HEK293 (cell line): ENCODE measurements at regions not wholly inside any gene's neighbourhood (a gene's known extent, or its start where the extent isn't known, plus 50 kb on each side); places are given as distances from the start of the nearest gene placed in this dataset.
"Not testable (repeated sequence)": the region's sequence is repeated elsewhere in the genome, so short reads cannot be mapped to it uniquely, and the experiment has no call there.

Experiments used
- BCL11B ChIP-seq: fragments of 450-650 bp; formaldehyde crosslinking; IDR thresholded peaks from 2 replicates; pipeline ENCODE4 v1.5.1; 2016; ENCODE audit warnings: low read depth, missing biosample characterization, missing genetic modification characterization
- HOXD13 ChIP-seq: sonication (generic); formaldehyde crosslinking; IDR thresholded peaks from 2 replicates; pipeline ENCODE4 v1.8.0; 2022; ENCODE audit warnings: missing genetic modification reagents, borderline replicate concordance
- PATZ1 ChIP-seq: fragments of 450-650 bp; formaldehyde crosslinking; IDR thresholded peaks from 2 replicates; pipeline ENCODE4 v1.5.1; 2016; ENCODE audit warnings: missing biosample characterization, missing genetic modification characterization
- TSHZ1 ChIP-seq: fragments of 450-650 bp; formaldehyde crosslinking; IDR thresholded peaks from 2 replicates; pipeline ENCODE4 v1.5.1; 2016; ENCODE audit warnings: missing biosample characterization, missing genetic modification characterization, borderline replicate concordance
- ZIC2 ChIP-seq: fragments of 450-650 bp; formaldehyde crosslinking; IDR thresholded peaks from 2 replicates; pipeline ENCODE4 v1.5.1; 2016; ENCODE audit warnings: missing biosample characterization, missing genetic modification characterization
- ZNF121 ChIP-seq: fragments of 450-650 bp; formaldehyde crosslinking; IDR thresholded peaks from 2 replicates; pipeline ENCODE4 v1.5.1; 2016; ENCODE audit warnings: missing biosample characterization, missing genetic modification characterization
- ZNF175 ChIP-seq: fragments of 450-650 bp; formaldehyde crosslinking; IDR thresholded peaks from 2 replicates; pipeline ENCODE4 v1.5.1; 2016; ENCODE audit warnings: missing biosample characterization, missing genetic modification characterization
- ZNF24 ChIP-seq: fragments of 450-650 bp; formaldehyde crosslinking; IDR thresholded peaks from 2 replicates; pipeline ENCODE4 v1.5.1; 2016; ENCODE audit warnings: missing biosample characterization, missing genetic modification characterization
- ZNF501 ChIP-seq: fragments of 450-650 bp; formaldehyde crosslinking; IDR thresholded peaks from 2 replicates; pipeline ENCODE4 v1.5.1; 2016; ENCODE audit warnings: missing biosample characterization, missing genetic modification characterization
- ZNF561 ChIP-seq: fragments of 450-650 bp; IDR thresholded peaks from 2 replicates; pipeline ENCODE4 v1.5.1; 2018; ENCODE audit warnings: missing biosample characterization, missing genetic modification characterization, borderline replicate concordance
- ZNF660 ChIP-seq: fragments of 450-650 bp; IDR thresholded peaks from 2 replicates; pipeline ENCODE4 v1.5.1; 2018; ENCODE audit warnings: missing biosample characterization, mild to moderate bottlenecking, missing genetic modification characterization
- ZNF701 ChIP-seq: fragments of 450-650 bp; formaldehyde crosslinking; IDR thresholded peaks from 2 replicates; pipeline ENCODE4 v1.5.1; 2016; ENCODE audit warnings: missing biosample characterization, missing genetic modification characterization
- TF ChIP-seq, protein P1 (sequence below): fragments of 450-650 bp; formaldehyde crosslinking; IDR thresholded peaks from 2 replicates; pipeline ENCODE4 v1.5.1; 2016; ENCODE audit warnings: missing biosample characterization, missing genetic modification characterization

DNA sequence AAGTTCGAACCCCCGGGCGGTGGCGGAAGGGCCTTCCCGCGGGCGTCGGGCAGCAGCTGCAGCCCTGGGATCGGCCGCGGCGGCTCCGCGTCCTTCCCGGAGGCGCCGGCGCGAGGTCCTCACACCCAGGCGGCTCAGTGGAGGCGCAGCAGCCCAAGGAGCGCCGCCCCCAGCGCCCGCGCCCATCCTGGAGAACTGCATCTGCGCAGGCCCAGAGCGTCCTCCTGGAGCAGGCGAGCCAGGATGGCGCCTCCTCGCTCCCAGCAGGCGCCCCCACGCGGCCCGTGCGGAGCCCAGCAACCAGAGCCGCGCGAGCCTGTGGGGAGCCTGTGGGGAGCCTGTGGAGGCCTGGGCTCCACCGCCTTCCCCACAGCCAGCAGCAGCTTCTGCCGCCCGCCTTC lies 872.5 kb downstream of the TMEM121 start:
- not testable (repeated sequence) for TF ChIP-seq HOXD13 (CRISPR knock-in tag); TSHZ1 (tag by site-specific recombination); ZIC2; ZNF121 (tag by site-specific recombination); ZNF660 (tag by site-specific recombination); ZNF24 (tag by site-specific recombination); ZNF561 (tag by site-specific recombination); BCL11B; ZNF175 (tag by site-specific recombination); ZNF701; PATZ1; ZNF501 (tag by site-specific recombination)
- TF ChIP-seq, protein P1, sequence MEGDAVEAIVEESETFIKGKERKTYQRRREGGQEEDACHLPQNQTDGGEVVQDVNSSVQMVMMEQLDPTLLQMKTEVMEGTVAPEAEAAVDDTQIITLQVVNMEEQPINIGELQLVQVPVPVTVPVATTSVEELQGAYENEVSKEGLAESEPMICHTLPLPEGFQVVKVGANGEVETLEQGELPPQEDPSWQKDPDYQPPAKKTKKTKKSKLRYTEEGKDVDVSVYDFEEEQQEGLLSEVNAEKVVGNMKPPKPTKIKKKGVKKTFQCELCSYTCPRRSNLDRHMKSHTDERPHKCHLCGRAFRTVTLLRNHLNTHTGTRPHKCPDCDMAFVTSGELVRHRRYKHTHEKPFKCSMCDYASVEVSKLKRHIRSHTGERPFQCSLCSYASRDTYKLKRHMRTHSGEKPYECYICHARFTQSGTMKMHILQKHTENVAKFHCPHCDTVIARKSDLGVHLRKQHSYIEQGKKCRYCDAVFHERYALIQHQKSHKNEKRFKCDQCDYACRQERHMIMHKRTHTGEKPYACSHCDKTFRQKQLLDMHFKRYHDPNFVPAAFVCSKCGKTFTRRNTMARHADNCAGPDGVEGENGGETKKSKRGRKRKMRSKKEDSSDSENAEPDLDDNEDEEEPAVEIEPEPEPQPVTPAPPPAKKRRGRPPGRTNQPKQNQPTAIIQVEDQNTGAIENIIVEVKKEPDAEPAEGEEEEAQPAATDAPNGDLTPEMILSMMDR (tag by site-specific recombination) = not testable (repeated sequence)
